ENCODE measurements at regions not wholly inside any gene's neighbourhood (a gene's known extent, or its start where the extent isn't known, plus 50 kb on each side); places are given as distances from the start of the nearest gene placed in this dataset.

DNA sequence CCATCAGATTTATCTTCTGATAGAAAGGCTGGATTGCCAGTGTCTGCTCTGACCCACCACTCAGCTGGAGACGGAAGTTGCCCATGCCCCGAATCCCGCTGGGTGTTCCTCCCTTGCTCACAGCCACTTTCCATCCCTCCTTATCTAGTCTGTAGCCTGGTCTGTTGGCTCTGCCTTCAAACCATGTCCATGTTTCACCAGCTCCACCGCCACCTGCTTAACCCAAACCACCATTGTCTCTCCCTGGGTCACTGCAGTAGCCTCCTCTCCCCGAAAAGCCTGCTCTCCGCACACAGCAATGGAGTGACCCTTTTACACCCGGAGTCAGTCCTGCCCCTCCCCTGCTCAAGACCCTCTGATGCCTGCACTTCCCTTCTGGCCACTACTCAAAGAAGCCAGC is 60.4 kb downstream of the GLI2 start:
- H3K9ac ChIP-seq (ENCODE audit: low read depth in 1 of 3, low read length in 3 of 3) = no peak overlapping the region
- peaks cover 0 to 5% (median 2%) of the 10 kb centered on the region in 3 donors for H3K27me3 ChIP-seq (ENCODE audit: control insufficient read depth in 3 of 3, insufficient read depth in 3 of 3, low read length in 3 of 3)
- no peak overlapping the region for H3K4me3 ChIP-seq (ENCODE audit: low read length in 3 of 3)
- peaks cover 7 to 11% (median 8%) of the 10 kb centered on the region in 3 donors for H3K4me1 ChIP-seq (ENCODE audit: control insufficient read depth in 3 of 3, insufficient read depth in 3 of 3, low read length in 3 of 3)
- no peaks in the 10 kb centered on the region for H3K9me3 ChIP-seq (ENCODE audit: control insufficient read depth in 3 of 3, low read length in 3 of 3)
- H3K27ac ChIP-seq (ENCODE audit: low read depth, low read length) = no peak overlapping the region
- H3K36me3 ChIP-seq (ENCODE audit: control insufficient read depth in 3 of 3, insufficient read depth in 3 of 3, low read length in 3 of 3) = no peaks in the 10 kb centered on the region

DNA sequence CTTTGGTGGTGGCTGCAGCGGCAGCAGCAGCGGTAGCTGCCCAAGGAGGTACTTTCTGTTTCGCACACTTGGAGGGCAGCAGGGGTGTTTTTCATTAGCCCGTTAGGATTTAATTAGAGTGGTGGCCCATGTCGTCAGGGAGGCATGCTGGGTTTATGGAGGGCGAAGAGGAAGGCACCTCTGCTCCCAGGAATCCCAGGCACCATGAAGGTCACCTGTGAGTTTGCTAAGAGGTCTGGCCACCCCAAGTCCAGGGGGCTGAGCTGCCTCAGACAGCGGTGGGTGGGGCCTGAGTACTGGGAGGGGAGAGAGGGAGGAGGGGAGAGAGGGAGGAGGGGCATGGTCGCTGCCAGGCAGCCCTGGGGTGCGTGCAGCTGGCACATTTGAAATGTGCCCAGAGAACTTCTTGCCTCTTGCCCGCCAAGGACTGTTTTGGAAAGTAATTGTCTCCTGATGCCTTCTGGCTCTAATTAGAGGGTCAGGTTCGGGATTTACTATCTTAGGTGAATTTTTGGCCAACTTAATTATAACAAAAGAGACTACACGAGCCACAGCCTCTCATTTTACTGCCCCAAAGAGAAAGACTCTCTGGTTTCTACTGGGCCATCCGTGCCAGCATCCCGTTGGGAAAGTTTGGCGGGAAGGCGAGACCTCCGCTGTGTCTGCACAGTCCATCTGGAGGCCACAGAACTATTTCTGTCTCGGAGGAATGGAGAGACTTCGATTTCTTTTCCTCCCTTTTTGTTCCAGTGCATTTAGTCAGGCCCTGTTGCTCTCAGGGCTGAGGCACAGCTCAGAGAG is 62.0 kb downstream of the GLI2 start:
- Histone ChIP-seq H3K9ac (ENCODE audit: low read depth in 1 of 3, low read length in 3 of 3) (no peak overlapping the region), H3K27me3 (ENCODE audit: control insufficient read depth in 3 of 3, insufficient read depth in 3 of 3, low read length in 3 of 3) (peaks cover 0 to 5% (median 2%) of the 10 kb centered on the region in 3 donors), H3K27ac (ENCODE audit: low read depth, low read length) (no peak overlapping the region), H3K4me3 (ENCODE audit: low read length in 3 of 3) (no peak overlapping the region), H3K9me3 (ENCODE audit: control insufficient read depth in 3 of 3, low read length in 3 of 3) (no peaks in the 10 kb centered on the region), H3K36me3 (ENCODE audit: control insufficient read depth in 3 of 3, insufficient read depth in 3 of 3, low read length in 3 of 3) (no peaks in the 10 kb centered on the region), H3K4me1 (ENCODE audit: control insufficient read depth in 3 of 3, insufficient read depth in 3 of 3, low read length in 3 of 3) (peaks cover 9 to 17% (median 10%) of the 10 kb centered on the region in 3 donors)

DNA sequence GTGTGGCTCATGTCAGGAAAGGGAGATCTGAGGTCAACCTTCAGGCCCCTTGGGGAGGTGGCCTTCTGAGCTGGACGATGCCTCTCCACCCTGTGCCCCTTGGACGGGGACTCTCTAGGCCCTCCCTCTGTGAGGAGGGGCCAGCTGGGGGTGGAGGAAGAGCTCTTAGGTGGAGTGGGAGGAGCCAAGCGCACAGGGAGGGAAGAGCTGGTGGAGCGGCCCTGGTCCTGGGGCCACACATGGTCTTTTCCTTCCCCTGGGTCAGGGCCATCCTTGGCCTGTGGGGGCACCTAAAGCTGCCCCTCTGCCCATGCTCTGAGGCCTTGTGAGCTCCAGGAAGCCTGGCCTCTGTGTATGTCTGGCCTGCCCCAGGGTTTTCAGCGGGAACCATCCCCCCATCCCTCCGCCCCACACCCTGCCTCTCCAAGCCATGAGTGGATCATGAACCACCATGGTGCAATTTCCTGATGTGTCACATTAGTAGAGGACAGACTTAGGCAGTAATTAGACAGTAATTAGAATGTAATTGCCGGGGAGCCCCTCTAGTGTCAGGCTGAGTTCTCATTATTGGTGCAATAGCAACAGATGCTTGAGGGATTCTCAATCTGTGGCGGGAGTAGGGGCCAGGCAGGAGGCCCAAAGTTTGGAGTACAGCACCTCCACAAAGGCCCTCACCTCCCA is 63.0 kb downstream of the GLI2 start:
- Histone ChIP-seq H3K9me3 (ENCODE audit: control insufficient read depth in 3 of 3, low read length in 3 of 3) (no peaks in the 10 kb centered on the region), H3K27me3 (ENCODE audit: control insufficient read depth in 3 of 3, insufficient read depth in 3 of 3, low read length in 3 of 3) (peaks cover 0 to 5% (median 5%) of the 10 kb centered on the region in 3 donors), H3K27ac (ENCODE audit: low read depth, low read length) (no peak overlapping the region), H3K9ac (ENCODE audit: low read depth in 1 of 3, low read length in 3 of 3) (no peak overlapping the region), H3K36me3 (ENCODE audit: control insufficient read depth in 3 of 3, insufficient read depth in 3 of 3, low read length in 3 of 3) (no peaks in the 10 kb centered on the region), H3K4me3 (ENCODE audit: low read length in 3 of 3) (no peak overlapping the region), H3K4me1 (ENCODE audit: control insufficient read depth in 3 of 3, insufficient read depth in 3 of 3, low read length in 3 of 3) (peaks cover 11 to 21% (median 12%) of the 10 kb centered on the region in 3 donors)

DNA sequence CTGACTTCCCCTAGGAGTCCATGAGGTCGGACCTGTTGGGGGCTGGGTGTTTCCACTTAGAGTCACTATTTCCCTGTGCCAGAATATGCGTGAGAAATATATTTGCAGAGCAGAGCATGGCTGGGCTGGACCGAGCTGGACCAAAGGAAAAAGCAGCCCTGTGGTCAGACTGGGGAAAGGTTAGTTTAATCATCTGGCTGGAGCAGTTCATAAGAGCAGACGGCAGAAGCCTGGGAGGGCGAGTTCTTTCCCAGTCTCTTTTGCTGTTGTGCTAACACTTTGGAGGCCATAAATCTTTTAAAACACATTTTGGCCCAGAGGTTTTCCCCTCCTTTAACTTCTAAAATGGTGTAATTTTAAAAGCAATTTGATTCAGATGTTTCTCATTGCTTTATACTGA is 66.5 kb downstream of the GLI2 start:
- no peak overlapping the region for H3K9ac ChIP-seq (ENCODE audit: low read depth in 1 of 3, low read length in 3 of 3)
- no peak overlapping the region for H3K4me3 ChIP-seq (ENCODE audit: low read length in 3 of 3)
- no peaks in the 10 kb centered on the region for H3K36me3 ChIP-seq (ENCODE audit: control insufficient read depth in 3 of 3, insufficient read depth in 3 of 3, low read length in 3 of 3)
- H3K27ac ChIP-seq (ENCODE audit: low read depth, low read length) = no peak overlapping the region
- H3K9me3 ChIP-seq (ENCODE audit: control insufficient read depth in 3 of 3, low read length in 3 of 3) = no peaks in the 10 kb centered on the region
- peaks cover 16 to 29% (median 16%) of the 10 kb centered on the region in 3 donors for H3K4me1 ChIP-seq (ENCODE audit: control insufficient read depth in 3 of 3, insufficient read depth in 3 of 3, low read length in 3 of 3)
- peaks cover 0 to 11% (median 5%) of the 10 kb centered on the region in 3 donors for H3K27me3 ChIP-seq (ENCODE audit: control insufficient read depth in 3 of 3, insufficient read depth in 3 of 3, low read length in 3 of 3)

DNA sequence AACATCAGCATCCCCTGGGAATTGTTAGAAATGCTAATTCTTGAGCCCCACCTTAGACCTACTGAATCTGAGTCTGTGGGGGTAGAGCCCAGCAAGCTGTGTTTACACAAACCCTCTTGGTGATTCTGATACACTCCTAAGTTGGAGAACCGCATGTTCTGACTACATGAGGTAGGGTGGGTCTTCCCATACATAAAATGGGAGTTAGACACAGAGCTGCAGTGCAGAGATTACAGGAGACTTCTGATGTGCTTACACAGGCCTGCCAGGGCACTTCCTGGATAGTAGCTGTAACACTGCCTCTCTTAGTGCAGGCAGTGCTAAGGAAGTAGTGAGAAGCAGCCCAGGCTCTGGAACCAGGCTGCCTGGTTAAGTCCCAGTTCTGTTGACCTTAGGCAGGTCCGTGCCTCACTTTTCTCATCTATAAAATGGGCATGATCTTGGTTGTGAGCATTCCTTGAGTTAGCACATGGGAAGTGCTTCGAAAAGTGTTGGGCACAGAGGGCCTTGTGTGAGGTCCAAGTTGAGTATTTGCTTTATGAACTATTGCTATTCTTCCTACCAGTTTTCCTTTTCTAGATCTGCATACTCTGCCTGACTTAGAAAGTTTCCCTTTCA is 67.3 kb downstream of the GLI2 start:
- Histone ChIP-seq H3K27me3 (ENCODE audit: control insufficient read depth in 3 of 3, insufficient read depth in 3 of 3, low read length in 3 of 3) (peaks cover 0 to 11% (median 5%) of the 10 kb centered on the region in 3 donors), H3K9me3 (ENCODE audit: control insufficient read depth in 3 of 3, low read length in 3 of 3) (no peaks in the 10 kb centered on the region), H3K4me1 (ENCODE audit: control insufficient read depth in 3 of 3, insufficient read depth in 3 of 3, low read length in 3 of 3) (peaks cover 14 to 28% (median 15%) of the 10 kb centered on the region in 3 donors), H3K9ac (ENCODE audit: low read depth in 1 of 3, low read length in 3 of 3) (no peak overlapping the region), H3K27ac (ENCODE audit: low read depth, low read length) (no peak overlapping the region), H3K36me3 (ENCODE audit: control insufficient read depth in 3 of 3, insufficient read depth in 3 of 3, low read length in 3 of 3) (no peaks in the 10 kb centered on the region), H3K4me3 (ENCODE audit: low read length in 3 of 3) (no peak overlapping the region)

DNA sequence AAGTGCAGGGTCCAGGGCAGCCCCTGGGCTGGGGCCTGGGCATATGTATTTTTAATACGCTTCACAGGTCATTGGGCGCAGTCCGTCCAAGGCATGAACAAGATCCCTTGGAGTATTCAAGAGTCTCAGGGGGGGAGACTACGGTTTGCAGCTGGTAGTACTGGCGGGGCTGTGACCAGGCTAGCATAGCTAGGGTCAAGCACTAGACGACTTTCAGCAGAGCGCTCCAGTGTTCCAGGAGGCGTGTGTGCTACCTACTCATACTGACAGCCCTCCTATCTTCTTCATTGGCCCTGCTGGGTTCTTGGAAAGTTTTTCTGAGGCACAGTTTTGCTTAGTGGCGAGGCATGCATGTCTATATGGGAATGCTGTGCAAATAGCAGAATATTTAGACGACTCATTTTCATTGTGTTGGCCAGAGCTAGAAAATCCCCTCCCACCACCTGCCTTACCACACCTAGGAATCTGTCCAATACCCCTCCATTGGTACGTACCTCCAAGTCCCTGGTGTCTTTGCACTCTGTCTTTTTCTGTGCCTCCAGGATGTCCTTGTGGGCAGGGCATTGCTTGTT is 68.2 kb downstream of the GLI2 start:
- Histone ChIP-seq H3K27ac (ENCODE audit: low read depth, low read length) (no peak overlapping the region), H3K4me1 (ENCODE audit: control insufficient read depth in 3 of 3, insufficient read depth in 3 of 3, low read length in 3 of 3) (peaks cover 9 to 19% (median 13%) of the 10 kb centered on the region in 3 donors), H3K9ac (ENCODE audit: low read depth in 1 of 3, low read length in 3 of 3) (no peak overlapping the region)

DNA sequence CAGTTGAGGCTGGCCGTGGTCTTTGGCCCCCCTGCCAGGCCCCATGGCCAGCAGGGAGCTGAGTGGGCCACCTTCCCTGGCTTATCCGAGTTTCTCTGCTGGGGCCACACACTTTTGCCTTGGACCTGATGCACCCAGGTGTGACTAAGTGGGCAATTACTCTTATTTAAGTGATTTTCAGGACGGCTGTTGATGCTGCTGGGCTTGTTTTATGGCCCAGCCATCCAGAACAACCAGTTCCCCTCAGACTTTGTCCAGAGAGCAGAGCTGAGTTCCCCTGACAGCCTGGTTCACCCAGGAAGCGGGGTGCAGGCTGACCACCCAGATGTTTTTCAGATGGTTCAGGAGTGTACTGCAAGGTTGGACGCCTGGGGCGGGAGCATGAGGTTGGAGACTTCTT is 68.8 kb downstream of the GLI2 start:
- Histone ChIP-seq H3K27me3 (ENCODE audit: control insufficient read depth in 3 of 3, insufficient read depth in 3 of 3, low read length in 3 of 3) (peaks cover 0 to 6% (median 5%) of the 10 kb centered on the region in 3 donors), H3K4me1 (ENCODE audit: control insufficient read depth in 3 of 3, insufficient read depth in 3 of 3, low read length in 3 of 3) (peaks cover 9 to 18% (median 13%) of the 10 kb centered on the region in 3 donors), H3K27ac (ENCODE audit: low read depth, low read length) (no peak overlapping the region)

More for the DNA sequence above, 68.2 kb downstream of the GLI2 start:
- H3K9me3 ChIP-seq (ENCODE audit: control insufficient read depth in 3 of 3, low read length in 3 of 3) = no peaks in the 10 kb centered on the region
- no peak overlapping the region for H3K4me3 ChIP-seq (ENCODE audit: low read length in 3 of 3)
- no peaks in the 10 kb centered on the region for H3K36me3 ChIP-seq (ENCODE audit: control insufficient read depth in 3 of 3, insufficient read depth in 3 of 3, low read length in 3 of 3)
- H3K27me3 ChIP-seq (ENCODE audit: control insufficient read depth in 3 of 3, insufficient read depth in 3 of 3, low read length in 3 of 3) = peaks cover 0 to 7% (median 5%) of the 10 kb centered on the region in 3 donors

DNA sequence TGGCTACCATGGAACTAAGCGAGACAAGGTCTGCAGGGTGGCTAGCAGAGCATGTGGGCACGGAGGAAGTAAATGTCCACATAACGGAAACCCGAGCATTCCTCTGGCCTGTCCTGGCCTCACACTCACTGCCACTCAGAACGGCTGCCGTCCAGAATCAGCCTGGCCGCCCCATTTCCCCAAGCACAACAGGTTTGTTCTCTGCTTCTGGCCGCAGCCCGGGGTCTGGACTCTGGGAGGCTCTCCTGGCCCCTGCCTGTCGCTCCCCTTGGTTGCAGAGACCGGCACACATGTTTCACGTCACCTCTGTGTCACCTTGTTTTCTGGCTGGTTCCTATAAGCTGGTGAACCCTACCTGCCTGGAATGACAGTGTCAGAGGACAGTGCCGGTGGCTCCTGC is 69.3 kb downstream of the GLI2 start:
- H3K4me3 ChIP-seq (ENCODE audit: low read length in 3 of 3) = no peak overlapping the region
- H3K9me3 ChIP-seq (ENCODE audit: control insufficient read depth in 3 of 3, low read length in 3 of 3) = no peaks in the 10 kb centered on the region
- no peaks in the 10 kb centered on the region for H3K36me3 ChIP-seq (ENCODE audit: control insufficient read depth in 3 of 3, insufficient read depth in 3 of 3, low read length in 3 of 3)
- peaks cover 9 to 18% (median 13%) of the 10 kb centered on the region in 3 donors for H3K4me1 ChIP-seq (ENCODE audit: control insufficient read depth in 3 of 3, insufficient read depth in 3 of 3, low read length in 3 of 3)
- H3K27ac ChIP-seq (ENCODE audit: low read depth, low read length) = no peak overlapping the region
- H3K27me3 ChIP-seq (ENCODE audit: control insufficient read depth in 3 of 3, insufficient read depth in 3 of 3, low read length in 3 of 3) = peaks cover 0 to 6% (median 3%) of the 10 kb centered on the region in 3 donors
- no peak overlapping the region for H3K9ac ChIP-seq (ENCODE audit: low read depth in 1 of 3, low read length in 3 of 3)

More for the DNA sequence above, 68.8 kb downstream of the GLI2 start:
- no peaks in the 10 kb centered on the region for H3K36me3 ChIP-seq (ENCODE audit: control insufficient read depth in 3 of 3, insufficient read depth in 3 of 3, low read length in 3 of 3)
- no peaks in the 10 kb centered on the region for H3K9me3 ChIP-seq (ENCODE audit: control insufficient read depth in 3 of 3, low read length in 3 of 3)
- H3K9ac ChIP-seq (ENCODE audit: low read depth in 1 of 3, low read length in 3 of 3) = no peak overlapping the region
- no peak overlapping the region for H3K4me3 ChIP-seq (ENCODE audit: low read length in 3 of 3)

DNA sequence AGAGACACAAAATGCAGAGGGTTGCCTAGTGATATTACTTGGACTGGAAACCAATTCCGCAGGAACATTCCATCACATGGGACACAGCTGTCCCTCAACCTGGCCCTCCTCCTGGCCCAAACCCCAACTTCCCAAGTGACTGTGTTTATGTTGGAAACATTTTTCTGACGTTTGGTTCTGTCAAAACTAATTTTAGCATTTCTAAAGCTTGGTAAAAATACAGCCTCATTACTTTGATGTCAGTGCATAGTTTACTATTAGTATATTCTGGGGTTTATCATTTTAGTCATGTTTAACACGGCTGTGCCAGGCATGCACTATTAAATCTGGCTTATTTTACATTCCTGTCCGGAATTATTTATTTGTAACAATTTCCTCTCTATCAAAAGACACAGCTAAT is 69.9 kb downstream of the GLI2 start:
- peaks cover 9 to 18% (median 13%) of the 10 kb centered on the region in 3 donors for H3K4me1 ChIP-seq (ENCODE audit: control insufficient read depth in 3 of 3, insufficient read depth in 3 of 3, low read length in 3 of 3)
- peaks cover 0 to 6% (median 3%) of the 10 kb centered on the region in 3 donors for H3K27me3 ChIP-seq (ENCODE audit: control insufficient read depth in 3 of 3, insufficient read depth in 3 of 3, low read length in 3 of 3)
- H3K4me3 ChIP-seq (ENCODE audit: low read length in 3 of 3) = no peak overlapping the region
- no peaks in the 10 kb centered on the region for H3K36me3 ChIP-seq (ENCODE audit: control insufficient read depth in 3 of 3, insufficient read depth in 3 of 3, low read length in 3 of 3)
- H3K9ac ChIP-seq (ENCODE audit: low read depth in 1 of 3, low read length in 3 of 3) = no peak overlapping the region
- H3K27ac ChIP-seq (ENCODE audit: low read depth, low read length) = no peak overlapping the region
- no peaks in the 10 kb centered on the region for H3K9me3 ChIP-seq (ENCODE audit: control insufficient read depth in 3 of 3, low read length in 3 of 3)

Data from skeletal muscle tissue (tissue), 3 donors.